ENCODE measurements at regions not wholly inside any gene's neighbourhood (a gene's known extent, or its start where the extent isn't known, plus 50 kb on each side); places are given as distances from the start of the nearest gene placed in this dataset.

DNA sequence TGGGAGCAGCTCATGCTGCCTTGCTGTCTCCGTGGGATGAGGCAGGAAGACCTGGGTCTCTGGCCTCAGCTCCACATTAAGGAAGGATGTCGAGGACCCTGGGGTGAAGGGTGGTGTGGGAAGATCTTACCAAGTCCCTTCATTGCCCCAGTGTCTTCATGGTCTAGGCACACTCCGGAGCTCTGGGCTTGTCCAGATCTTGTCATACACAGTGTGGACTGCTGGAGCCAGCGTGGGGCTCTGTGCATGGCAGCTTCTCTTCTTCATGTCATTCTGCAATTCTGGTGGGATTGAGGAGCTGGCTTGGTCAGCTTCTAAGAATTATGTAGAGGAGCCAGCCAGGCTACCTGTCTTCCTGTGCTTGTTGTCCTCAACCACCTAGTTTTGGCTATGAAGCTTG, 79.3 kb upstream of the ETV3 start:
- TF ChIP-seq POLR2AphosphoS5 (IDR thresholded peaks at IDR 0.05; ENCODE audit: low read depth, low read length) (no peak), POLR2A (IDR thresholded peaks at IDR 0.05; ENCODE audit: low read depth, low read length) (no peak), TAF1 (IDR thresholded peaks at IDR 0.05; ENCODE audit: borderline replicate concordance, low read depth, low read length) (no peak)

Data from GM12892 (cell line).